NCI-H1436 treated with DMSO at 0.1 percent for 48 hours (cell line): ENCODE measurements at regions not wholly inside any gene's neighbourhood (a gene's known extent, or its start where the extent isn't known, plus 50 kb on each side); places are given as distances from the start of the nearest gene placed in this dataset.
"Not testable (repeated sequence)": the region's sequence is repeated elsewhere in the genome, so short reads cannot be mapped to it uniquely, and the experiment has no call there.

ENCODE experiments used
- DNase-seq: peaks from one replicate; lab custom pipeline; 2025; lab: John Stamatoyannopoulos, UW

- no peak for DNase-seq
Measured at GRCh38 chr5:92177926-92178487, 794.9 kb upstream of the ARRDC3 start.

GRCh38 chr5:92163906-92164305 is 780.8 kb upstream of the ARRDC3 start:
- no peak for DNase-seq

- DNase-seq = no peak
Measured at GRCh38 chr5:92147798-92148197, 764.7 kb upstream of the ARRDC3 start.

- no peak for DNase-seq
Measured at GRCh38 chr5:92147266-92147665, 764.1 kb upstream of the ARRDC3 start.

GRCh38 chr5:92145852-92146251 is 762.7 kb upstream of the ARRDC3 start:
- DNase-seq = no peak

- no peak for DNase-seq
Measured at GRCh38 chr5:92144824-92145223, 761.7 kb upstream of the ARRDC3 start.

- not testable (repeated sequence) for DNase-seq
Measured at GRCh38 chr5:92132294-92132908, 749.3 kb upstream of the ARRDC3 start.

- no peak for DNase-seq
Measured at GRCh38 chr5:92126182-92126581, 743.1 kb upstream of the ARRDC3 start.

- no peak for DNase-seq
Measured at GRCh38 chr5:92119110-92119509, 736.0 kb upstream of the ARRDC3 start.

GRCh38 chr5:92106808-92107207 is 723.7 kb upstream of the ARRDC3 start:
- DNase-seq = no peak

GRCh38 chr5:92104126-92104525 is 721.0 kb upstream of the ARRDC3 start:
- no peak for DNase-seq

GRCh38 chr5:92102313-92102712 is 719.2 kb upstream of the ARRDC3 start:
- no peak for DNase-seq

- DNase-seq = no peak
Measured at GRCh38 chr5:92092239-92092638, 709.1 kb upstream of the ARRDC3 start.

- no peak for DNase-seq
Measured at GRCh38 chr5:92086059-92086811, 703.1 kb upstream of the ARRDC3 start.

- no peak for DNase-seq
Measured at GRCh38 chr5:92081958-92082712, 699.0 kb upstream of the ARRDC3 start.

- DNase-seq = no peak
Measured at GRCh38 chr5:92070786-92071185, 687.7 kb upstream of the ARRDC3 start.

GRCh38 chr5:92064993-92065392 is 681.9 kb upstream of the ARRDC3 start:
- DNase-seq = no peak

GRCh38 chr5:92051741-92052140 is 668.6 kb upstream of the ARRDC3 start:
- DNase-seq = no peak

GRCh38 chr5:92050970-92051369 is 667.9 kb upstream of the ARRDC3 start:
- no peak for DNase-seq

- DNase-seq = no peak
Measured at GRCh38 chr5:92041911-92042660, 659.0 kb upstream of the ARRDC3 start.

- DNase-seq = no peak
Measured at GRCh38 chr5:92041206-92041605, 658.1 kb upstream of the ARRDC3 start.

GRCh38 chr5:92029792-92030191 is 646.7 kb upstream of the ARRDC3 start:
- not testable (repeated sequence) for DNase-seq
